Stromal cell of bone marrow (primary cell): ENCODE measurements at regions not wholly inside any gene's neighbourhood (a gene's known extent, or its start where the extent isn't known, plus 50 kb on each side); places are given as distances from the start of the nearest gene placed in this dataset.
A peak's percentile ranks its signal among the peaks of the same experiment; 100 is the strongest.

Experiments
- DNase-seq: peaks from one replicate; pipeline ENCODE4 v3.0.0-alpha.2; 2012; ENCODE audit warnings: low read depth

DNA sequence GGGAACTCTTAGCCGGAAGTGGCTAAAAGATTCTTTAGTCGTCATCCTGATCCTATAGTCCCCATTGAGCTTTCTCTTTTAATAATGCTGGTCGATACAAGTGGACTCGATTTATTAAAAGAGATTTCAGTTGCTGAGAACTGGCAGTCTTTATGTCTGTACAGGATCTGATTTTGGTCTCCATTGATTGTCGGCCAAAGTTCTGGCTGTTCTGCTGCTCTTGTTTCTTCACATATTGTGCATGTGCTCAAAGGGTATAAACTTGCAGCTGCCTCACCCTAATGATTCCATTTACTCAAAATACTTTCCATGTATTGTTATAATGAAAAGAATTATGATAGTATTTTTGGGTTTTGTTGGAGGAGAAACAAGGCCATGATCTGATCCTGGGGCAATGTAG, 100.7 kb upstream of the CTTNBP2 start:
- DNase-seq = no peak

DNA sequence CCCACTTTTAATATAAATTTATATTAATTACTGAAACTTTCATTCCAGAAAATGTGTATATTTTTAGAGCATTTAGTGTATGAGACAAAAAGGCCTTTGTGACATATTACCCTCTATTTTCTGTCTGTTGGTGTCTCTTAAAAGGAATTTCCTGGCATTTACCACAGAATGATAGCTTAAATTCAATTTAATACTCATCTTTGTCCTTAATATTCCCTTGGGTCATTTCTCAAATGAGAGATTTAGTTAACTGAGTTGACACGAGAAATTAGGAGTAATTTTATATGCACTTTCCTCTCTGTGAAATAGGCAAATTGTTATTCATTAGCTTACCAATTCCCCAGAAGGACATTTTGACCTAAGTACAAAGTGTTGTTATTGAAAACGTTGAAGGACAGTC, 101.7 kb upstream of the CTTNBP2 start:
- no peak for DNase-seq

DNA sequence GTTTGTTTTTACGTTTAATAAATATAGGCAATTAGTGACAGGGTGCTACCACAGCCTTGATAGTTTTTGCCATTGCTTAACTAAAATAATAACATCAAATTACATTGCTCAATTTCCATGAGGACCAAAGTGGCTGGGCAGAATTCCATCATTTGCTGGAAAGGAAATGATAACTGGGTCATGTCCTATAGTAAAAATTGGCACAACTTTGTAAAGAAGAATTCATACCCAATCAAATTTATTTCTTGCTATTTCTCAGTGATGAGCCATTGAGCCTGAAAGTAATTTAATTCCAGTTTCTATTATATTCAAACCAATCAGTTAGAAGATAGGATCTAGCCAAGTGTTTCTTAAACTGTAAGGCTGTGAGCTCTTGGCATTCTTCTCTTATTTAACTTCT, 102.2 kb upstream of the CTTNBP2 start:
- peak; percentile 3 for DNase-seq

DNA sequence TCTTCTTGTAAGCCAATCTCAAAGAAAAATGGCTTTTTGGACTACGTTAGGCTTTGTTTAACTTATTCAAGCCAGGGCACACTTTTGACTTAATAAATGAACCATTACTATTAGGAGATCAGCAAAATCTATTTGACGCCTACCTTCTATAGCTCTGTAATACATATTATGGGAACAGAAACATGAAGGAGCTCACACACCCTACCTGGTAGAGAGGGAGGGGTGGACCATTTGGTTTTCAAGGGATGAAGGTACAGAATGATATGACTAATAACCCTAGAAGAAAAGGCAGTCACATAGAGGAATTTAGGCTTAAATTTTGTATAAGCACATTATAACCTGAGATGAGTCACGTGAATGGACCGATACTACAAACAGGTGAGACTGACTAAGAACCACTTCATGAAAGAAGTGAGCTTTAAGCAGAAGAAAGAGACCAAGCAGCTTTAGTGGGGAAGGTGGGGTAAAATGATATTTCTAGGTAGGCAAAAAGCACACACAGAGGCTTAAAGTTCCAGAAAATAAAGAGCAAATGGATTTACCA, 106.8 kb upstream of the CTTNBP2 start:
- no peak for DNase-seq

DNA sequence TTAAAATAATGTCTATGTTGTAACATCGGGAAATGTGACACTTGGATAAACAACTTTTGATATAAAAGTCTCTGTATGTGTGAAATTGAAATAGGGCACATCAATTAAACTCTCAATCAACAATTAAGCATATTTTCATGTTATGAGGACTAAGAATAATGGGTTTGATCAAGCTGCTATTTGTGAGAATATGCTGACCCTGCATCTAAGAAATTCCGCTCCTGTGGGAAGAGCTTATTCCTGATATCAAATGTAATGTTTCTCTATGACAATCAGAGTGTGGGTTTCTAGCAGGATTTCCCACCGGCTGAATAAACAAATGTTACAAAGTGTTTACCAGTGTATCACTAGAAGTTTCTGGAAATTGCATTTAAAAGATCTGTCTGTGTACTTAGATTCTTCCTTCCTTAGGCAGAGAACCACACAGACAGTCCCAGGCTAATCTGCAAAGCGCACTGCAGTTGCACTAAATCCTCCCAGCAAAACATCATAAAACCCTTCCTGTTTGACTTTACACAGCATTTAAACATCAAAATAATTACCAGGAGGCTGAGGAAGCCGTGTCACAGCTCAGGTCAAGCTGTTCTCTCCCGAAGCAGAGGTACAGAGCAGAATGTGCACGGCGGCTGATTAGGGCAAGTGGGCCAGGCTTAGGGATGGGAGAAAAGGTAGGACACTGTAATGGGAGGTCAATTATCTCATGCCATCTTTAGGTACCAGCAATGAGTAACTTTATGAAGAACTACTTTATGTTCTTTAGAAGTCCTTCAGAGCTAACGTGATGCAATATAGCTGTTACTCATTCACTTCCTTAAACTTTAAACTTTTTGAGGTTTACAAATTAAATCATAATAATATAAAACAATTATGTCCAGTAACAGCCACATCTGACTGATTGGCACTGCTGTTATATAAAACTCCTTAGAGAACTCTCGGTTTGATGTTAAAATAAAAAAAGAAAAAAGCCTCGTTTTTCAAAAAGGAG, 109.1 kb upstream of the CTTNBP2 start:
- no peak for DNase-seq

DNA sequence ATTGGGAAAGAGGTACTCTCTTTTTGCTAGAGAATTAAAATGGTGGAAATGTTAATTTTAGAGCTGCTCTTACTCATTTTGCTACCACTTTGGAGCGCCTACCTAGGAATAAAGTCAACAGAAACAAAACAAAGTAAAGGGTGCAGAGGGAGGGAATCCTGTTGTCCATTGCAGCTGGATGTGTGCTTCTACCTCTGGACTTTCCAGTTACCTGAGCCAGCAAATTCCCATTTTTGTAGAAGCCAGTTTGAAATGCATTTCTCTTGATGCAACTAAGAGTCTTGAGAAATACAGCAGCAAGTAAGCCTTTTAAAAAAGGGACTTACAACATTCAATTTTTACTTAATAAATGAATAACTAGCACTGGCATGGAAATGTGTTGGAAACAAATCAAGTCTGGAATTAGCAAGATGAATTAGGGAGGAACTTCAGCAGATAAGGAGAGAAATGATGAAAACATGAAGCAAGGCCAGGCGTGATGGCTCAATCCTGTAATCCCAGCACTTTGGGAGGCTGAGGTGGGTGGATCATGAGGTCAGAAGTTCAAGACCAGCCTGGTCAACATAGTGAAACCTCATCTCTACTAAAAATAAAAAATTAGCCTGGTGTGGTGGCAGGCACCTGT, 113.5 kb upstream of the CTTNBP2 start:
- DNase-seq = no peak

DNA sequence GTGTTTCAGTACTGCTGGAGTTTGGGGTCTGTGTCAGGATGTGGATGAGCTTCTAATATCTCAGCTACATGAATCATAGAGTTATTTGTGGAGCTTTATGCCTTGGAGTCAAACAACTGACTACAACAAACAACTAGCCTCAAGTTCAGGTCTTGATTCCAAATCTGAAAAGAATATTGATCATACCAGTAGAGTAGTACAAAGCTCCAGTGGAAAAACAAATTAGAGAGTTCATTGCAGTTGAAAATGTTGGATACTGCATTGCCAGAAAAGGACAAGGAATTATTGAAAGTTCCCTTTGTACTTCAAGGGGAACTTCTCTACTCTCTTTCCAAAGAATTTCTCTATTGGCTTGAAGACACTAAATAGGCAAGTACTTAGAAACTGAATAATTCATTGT, 117.6 kb upstream of the CTTNBP2 start:
- no peak for DNase-seq

DNA sequence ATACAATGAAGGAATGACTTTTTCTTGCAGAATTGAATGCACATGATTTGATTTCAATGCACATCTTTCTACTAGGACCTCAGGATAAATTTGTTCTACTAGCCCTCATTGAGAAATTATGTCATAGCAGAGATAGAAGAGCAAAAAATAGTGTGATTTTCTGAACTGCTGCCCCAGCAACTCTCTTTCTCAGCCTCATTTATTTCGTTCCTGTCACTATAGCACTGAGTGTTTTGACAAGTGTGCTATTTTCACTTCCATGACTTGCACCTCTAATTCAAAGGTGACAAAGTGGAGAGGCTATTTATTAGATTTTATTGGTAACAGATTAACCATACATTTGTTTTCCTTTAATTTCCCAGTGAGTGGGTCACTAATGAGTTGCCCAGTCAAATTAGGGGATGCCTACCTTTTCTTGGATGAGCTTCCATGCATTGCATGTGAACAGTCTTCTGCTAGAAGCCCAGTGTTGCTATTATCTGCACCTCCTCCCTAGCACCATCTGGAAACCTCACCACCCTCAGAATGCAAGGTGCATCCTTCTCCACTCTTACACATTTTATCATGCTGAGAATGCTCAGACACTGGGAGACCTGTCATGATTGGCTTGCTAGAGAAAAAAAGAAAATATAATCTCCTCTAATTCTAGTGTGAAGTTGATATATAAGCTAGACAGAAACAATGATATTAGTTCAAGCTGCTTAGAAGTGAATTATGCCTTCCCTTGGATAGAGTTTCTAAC, 119.6 kb upstream of the CTTNBP2 start:
- DNase-seq = no peak

DNA sequence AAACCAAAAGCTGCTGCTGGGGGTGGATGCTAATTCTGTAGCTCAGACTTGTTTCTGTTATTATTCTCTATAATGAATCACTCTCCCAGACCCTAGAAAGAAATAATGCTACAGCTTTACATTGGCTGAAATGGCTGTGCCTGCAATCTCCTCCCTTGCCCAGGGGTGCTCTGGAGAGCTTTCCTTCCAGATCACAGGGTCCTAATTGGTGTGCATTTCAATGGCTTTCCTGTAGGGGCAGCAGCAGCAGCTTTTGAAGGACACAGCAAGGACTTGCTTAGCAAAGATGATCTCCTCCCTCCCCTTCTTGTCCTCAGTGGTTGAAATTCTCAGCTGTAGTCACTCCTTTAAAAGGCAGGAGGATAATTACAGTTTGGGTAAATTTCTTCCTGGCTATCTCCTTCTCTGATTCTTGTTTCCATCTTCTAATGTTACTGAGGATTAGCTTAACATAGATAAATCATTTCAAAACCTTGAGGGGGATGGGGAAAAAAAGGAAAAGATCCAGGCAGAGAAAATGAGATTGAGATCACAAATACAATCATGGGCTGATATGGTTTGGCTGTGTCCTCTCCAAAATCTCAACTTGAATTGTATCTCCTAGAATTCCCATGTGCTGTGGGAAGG, 120.2 kb upstream of the CTTNBP2 start:
- DNase-seq = no peak

DNA sequence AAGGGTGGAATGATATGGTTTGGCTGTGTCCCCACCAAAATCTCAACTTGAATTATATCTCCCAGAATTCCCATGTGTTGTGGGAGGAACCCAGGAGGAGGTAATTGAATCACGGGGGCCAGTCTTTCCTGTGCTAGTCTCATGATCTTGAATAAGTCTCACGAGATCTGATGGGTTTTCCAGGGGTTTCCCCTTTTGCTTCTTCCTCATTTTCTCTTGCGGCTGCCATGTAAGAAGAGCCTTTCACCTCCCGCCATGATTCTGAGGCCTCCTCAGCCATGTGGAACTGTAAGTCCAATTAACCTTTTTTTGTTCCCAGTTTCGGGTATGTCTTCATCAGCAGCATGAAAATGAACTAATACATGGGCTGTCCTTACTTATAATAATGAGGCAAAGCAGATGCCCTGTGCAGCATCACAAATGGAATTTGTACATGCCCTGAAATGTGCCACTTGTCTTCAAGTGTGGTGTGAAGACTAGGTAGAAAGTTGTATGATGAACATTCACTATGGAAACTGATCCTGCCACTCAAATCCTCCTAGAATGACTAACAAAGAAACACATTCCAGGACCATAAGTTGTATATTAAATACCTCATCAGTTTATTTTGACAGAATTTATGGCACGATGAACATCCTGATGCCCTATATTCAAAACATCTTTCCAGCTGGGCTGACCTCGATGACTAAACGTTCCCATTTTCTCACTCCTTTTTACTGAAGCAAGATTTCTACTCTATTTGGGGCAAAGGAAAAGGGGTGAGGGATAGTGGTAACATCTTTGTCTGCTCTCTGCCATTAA, 122.8 kb upstream of the CTTNBP2 start:
- no peak for DNase-seq

DNA sequence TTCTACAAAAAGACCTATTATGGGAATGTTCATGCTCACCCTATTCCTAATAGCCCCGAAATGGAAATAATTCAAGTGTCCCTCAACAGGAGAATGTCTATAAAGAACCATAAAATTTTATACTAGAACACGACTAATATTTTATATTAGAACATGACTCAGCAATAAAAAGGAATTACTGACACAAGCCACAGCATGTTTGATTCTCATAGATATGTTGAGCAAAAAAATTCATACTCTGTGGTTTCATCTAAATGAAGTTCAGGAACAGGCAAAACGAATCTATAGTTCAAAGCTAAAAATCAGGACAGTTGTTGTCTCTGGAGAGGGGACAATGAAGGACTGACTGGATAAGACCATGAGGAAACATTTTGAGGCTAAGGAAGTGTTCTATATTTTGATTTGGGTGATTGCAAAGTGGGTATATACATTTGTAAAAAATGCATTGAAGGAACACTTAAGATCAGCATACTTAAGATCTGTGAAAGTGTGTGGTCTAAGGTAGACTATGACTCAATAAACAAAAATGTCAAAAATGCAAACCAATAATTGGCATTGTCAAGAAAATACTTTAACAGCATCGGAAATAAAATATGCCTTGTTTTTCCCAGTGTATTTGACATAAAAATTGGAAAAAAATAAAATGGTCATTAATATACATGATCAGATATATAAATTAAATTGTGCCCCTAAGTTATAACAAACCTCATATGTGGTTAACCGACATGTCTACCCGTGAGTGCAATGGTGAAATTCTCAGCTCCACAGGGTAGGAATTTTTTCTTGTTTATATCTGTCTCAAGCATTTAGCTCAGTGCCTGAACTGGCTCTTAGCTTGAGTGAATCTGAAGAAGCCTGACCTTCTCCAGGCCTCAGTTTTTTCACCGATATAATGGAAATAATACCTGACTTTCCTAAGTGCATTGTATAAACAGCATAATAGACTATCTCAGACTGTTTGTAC, 124.9 kb upstream of the CTTNBP2 start:
- no peak for DNase-seq

DNA sequence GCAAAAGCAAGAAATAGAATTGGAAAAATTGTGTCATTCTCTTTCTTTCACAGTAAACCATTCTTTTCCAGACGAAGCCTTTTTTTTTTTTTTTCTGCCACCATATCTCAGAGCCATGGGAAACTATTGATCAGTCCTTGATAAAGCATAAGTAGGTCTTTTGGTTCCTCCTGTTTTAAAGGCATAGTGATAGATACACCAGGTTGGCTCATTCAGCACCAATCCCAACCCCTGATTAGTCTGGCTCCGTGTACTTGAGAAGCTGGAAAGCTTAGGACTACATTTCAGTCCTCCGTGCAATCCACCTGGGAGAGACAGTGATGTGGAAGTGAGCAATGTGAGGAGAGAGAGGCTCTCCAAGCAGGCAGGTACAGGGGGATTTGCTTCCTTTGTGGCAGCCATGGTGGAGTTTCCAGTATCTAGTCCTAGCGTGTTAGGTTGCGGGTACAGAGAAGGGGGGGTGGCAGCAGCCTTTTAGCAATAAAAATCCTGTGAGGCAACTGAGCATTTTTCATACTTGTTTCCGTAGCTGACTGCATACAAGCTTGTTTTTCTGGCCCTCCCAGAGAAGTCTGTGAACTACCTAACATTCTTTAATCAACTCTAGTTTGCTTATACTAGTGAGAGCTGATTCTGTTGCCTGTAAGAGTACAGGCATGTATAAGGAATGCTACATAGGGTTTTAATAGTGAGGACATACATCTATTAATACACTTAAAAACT, 127.4 kb upstream of the CTTNBP2 start:
- no peak for DNase-seq

DNA sequence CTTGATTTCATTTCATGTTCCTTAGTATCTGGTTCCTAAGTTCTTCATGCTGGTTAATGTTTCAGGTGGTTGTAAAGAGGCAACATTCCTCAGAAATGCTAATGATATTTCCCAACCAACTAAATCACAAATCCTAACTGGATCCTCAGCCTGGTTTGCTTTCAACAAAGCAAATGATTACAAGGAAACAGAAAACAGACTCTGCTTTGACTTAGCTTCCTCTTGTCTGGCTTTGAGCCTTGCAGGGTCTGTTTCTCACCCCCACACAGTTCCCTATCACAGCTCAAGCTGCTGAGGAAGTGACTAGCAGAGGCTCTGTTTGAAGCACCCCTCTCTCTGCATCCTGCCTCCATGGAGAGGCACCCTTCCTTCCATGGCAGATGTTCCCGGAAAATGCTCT, 130.2 kb upstream of the CTTNBP2 start:
- DNase-seq = no peak

DNA sequence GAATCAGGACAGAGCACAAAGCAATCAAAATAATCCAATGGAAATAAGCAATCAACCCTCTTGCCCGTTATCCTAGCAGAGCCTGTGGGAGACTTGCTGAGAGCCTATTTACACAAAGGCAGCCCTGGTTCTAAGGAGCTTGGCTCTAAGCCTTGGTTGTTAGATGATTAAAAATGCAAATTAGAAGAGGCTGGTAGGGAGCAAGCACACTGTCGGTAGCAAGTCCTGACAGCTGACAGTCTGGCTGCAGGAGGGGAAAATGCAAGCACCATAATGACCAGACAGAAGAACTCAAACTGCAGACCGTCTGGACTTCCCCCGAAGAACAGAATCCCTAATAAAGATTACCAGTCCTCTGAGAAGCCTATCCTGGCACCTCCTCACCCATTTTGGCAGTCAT, 131.8 kb upstream of the CTTNBP2 start:
- DNase-seq = no peak

DNA sequence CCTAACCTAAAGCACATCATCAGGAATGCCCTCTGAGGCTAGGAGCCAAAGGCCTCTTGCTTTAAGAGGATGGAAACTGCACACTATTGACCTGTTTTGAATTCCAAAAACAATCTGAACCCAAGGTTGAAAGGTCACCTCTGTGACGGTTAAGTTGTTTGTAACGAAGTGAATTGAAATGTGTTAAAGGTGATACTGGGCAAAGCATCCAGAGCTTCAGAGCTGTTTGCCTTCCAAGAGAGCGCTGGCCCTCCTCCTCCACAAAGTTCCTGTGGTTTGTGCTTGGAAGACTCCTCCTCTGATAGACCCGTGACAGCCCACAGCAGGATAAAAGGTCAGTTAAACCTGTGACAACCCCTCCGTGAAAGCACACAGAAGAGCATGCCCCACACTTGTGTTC, 133.7 kb upstream of the CTTNBP2 start:
- no peak for DNase-seq

DNA sequence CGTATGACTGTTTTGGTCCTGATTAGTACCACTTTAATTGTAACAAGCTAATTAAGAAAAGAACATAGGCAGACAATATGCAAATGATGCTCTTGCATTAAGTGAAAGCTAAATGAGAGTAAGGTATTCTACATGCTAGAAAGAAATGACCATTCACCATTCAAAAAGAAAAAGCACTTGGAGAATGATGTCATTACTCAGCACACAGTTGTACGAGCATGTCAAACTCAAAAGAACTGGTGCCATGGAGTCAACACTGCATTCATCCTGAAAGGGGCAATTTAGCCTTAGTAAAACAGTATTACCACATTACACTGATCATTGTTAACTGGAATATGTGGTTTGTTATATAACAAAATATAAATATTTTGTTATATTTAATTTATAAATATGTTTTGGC, 136.2 kb upstream of the CTTNBP2 start:
- DNase-seq = no peak

DNA sequence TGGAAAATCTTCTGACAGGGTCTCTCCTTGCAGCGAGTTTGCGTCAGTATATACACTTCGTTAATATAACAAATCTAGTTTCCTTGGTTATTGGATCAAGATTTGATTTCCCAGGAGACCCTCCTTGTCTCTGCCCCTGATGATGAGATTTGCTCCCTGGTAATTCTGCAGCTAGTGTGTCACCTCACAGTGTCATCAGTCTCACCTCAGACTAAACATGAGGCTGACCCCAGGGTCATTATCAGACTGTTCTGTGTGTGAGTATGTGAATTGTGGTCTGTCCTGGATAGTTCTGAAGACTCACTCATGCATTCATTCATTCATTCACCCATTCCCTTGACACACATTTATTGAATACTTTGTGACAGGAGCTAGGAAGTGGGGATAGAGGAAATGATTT, 138.4 kb upstream of the CTTNBP2 start:
- DNase-seq = no peak

DNA sequence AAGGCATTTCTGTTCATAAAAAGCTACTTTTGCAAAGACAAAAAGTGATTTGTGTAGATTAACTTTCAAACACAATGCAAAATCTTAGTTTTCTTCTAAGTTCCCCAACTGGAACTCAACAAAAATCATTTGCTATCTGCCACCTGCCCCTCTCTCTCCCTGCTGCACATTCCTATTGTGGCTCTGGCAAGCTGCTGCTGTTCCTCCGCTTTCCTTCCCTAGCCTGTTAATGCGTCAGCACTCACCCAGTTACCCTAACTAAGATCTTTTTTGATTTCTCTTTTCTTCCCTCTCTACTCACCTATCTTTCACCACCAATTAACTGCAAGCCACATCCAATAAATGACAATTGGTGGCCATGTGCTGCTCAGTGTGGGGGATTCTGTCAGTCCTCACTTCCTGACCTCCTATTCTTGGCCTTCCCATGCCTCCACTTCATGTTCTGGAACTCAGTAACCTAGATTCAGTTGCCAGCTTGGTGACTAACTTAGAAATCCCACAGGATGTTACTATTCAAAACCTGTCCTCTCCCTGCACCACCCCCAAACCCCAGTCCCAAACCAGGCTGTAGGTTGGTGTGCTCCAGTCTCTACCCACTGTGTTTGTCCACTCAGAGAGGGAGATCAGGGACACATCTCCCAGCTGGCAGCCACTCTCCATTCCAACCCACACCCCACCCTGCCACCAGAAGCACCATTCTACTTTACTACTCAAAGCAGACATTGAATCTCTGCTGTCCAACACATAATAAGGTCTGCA, 140.2 kb upstream of the CTTNBP2 start:
- no peak for DNase-seq

DNA sequence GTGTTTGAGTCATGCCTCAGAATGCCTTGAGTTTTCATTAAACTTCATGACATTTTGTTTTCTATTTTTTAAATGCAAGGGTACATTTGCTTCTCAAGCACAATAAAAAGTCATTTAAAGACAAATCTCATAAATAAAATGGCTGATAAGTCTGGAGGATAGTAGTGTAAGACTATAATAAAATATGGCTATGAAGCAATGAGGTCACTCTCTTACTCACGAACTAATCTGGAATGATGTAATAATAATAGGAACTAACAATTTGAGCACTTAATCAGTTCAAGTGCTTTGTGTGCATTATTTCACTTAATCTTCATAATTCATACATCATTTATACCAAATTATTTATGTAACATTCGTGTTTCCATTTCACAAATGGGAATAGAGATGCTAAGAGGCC, 149.3 kb upstream of the CTTNBP2 start:
- DNase-seq = no peak
